Ascending aorta (tissue), 2 donors: ENCODE measurements at regions not wholly inside any gene's neighbourhood (a gene's known extent, or its start where the extent isn't known, plus 50 kb on each side); places are given as distances from the start of the nearest gene placed in this dataset.
"Not testable (repeated sequence)": the region's sequence is repeated elsewhere in the genome, so short reads cannot be mapped to it uniquely, and the experiment has no call there.

ENCODE experiments used
- DNase-seq, 2 donors: peaks; one replicate each; pipeline ENCODE4 v3.0.0-alpha.2; 2019; ENCODE audit warnings: low spot score in 2 of 2
- H3K27ac ChIP-seq, 2 donors: fragments of 200-600 bp; sonication (generic); one replicate each; pipeline ENCODE4 v1.5.1; 2016 to 2017; ENCODE audit warnings: mild to moderate bottlenecking in 1 of 2
- H3K27me3 ChIP-seq: fragments of 200-600 bp; sonication (generic); one replicate; pipeline ENCODE4 v1.5.1; 2017
- H3K36me3 ChIP-seq, 2 donors: fragments of 200-600 bp; sonication (generic); one replicate each; pipeline ENCODE4 v1.5.1; 2016
- H3K4me1 ChIP-seq, 2 donors: fragments of 200-600 bp; sonication (generic); one replicate each; pipeline ENCODE4 v1.5.1; 2016 to 2017; ENCODE audit warnings: mild to moderate bottlenecking in 1 of 2
- H3K4me3 ChIP-seq, 2 donors: fragments of 200-600 bp; sonication (generic); one replicate each; pipeline ENCODE4 v1.5.1; 2016 to 2017; ENCODE audit warnings: mild to moderate bottlenecking in 1 of 2
- H3K9me3 ChIP-seq, 2 donors: fragments of 200-600 bp; sonication (generic); one replicate each; pipeline ENCODE4 v1.5.1; 2016
- CTCF ChIP-seq, 3 experiments: fragments of 200-600 bp in 2 of 3; fragments of 450-650 bp in 1 of 3; sonication (generic) in 2 of 3; IDR thresholded peaks; one replicate each; pipeline ENCODE4 v1.5.1; 2016 to 2019; ENCODE audit warnings: antibody characterized with exemption in 3 of 3, mild to moderate bottlenecking in 1 of 3, moderate library complexity in 1 of 3
- intact Hi-C: fragments of 100-400 bp; cut with DNase I; formaldehyde crosslinking; loops from one replicate; pipeline ENCODE4 v1.15.1; 2023

- Histone ChIP-seq H3K27me3 (no peaks in the 10 kb centered on the region), H3K27ac (no peak overlapping the region), H3K36me3 (no peaks in the 10 kb centered on the region), H3K4me1 (no peaks in the 10 kb centered on the region), H3K4me3 (no peak overlapping the region), H3K9me3 (no peaks in the 10 kb centered on the region)
- intact Hi-C loops, result no loop called here
- TF ChIP-seq CTCF (IDR thresholded peaks at IDR 0.05), result no peak
- DNase-seq, result no peak
Observed at GRCh38 chr11:39345834-39346442, 2113.5 kb downstream of the LRRC4C start.

GRCh38 chr11:39341461-39341860, 2118.0 kb downstream of the LRRC4C start:
- Histone ChIP-seq H3K4me3 (no peak overlapping the region), H3K4me1 (no peaks in the 10 kb centered on the region), H3K27ac (no peak overlapping the region), H3K36me3 (no peaks in the 10 kb centered on the region), H3K9me3 (no peaks in the 10 kb centered on the region), H3K27me3 (no peaks in the 10 kb centered on the region)
- no peak for TF ChIP-seq CTCF (IDR thresholded peaks at IDR 0.05)
- no peak for DNase-seq
- intact Hi-C loops, result no loop called here

GRCh38 chr11:39333006-39333405, 2126.4 kb downstream of the LRRC4C start:
- H3K27me3 ChIP-seq, intact Hi-C loops, H3K36me3 ChIP-seq, H3K27ac ChIP-seq, H3K4me1 ChIP-seq, H3K4me3 ChIP-seq, H3K9me3 ChIP-seq, DNase-seq: not testable (repeated sequence)

- Histone ChIP-seq H3K4me1 (no peaks in the 10 kb centered on the region), H3K4me3 (no peak overlapping the region)
- intact Hi-C loops, result no loop called here
Observed at GRCh38 chr11:39327302-39327701, 2132.2 kb downstream of the LRRC4C start.

GRCh38 chr11:39311888-39312287, 2147.6 kb downstream of the LRRC4C start:
- not testable (repeated sequence) for H3K27me3 ChIP-seq

More at GRCh38 chr11:39327302-39327701, 2132.2 kb downstream of the LRRC4C start:
- H3K27ac ChIP-seq, result no peak overlapping the region
- H3K36me3 ChIP-seq, result no peaks in the 10 kb centered on the region
- no peaks in the 10 kb centered on the region for H3K9me3 ChIP-seq
- no peak for DNase-seq
- TF ChIP-seq CTCF (IDR thresholded peaks at IDR 0.05), result no peak
- no peaks in the 10 kb centered on the region for H3K27me3 ChIP-seq

GRCh38 chr11:39304586-39304985, 2154.9 kb downstream of the LRRC4C start:
- TF ChIP-seq CTCF (IDR thresholded peaks at IDR 0.05), result no peak
- no peak for DNase-seq
- Histone ChIP-seq H3K27ac (no peak overlapping the region), H3K4me1 (no peaks in the 10 kb centered on the region), H3K36me3 (no peaks in the 10 kb centered on the region), H3K27me3 (no peaks in the 10 kb centered on the region), H3K9me3 (no peaks in the 10 kb centered on the region), H3K4me3 (no peak overlapping the region)
- intact Hi-C loops, result no loop called here

More at GRCh38 chr11:39311888-39312287, 2147.6 kb downstream of the LRRC4C start:
- H3K36me3 ChIP-seq, H3K4me3 ChIP-seq, H3K27ac ChIP-seq, H3K4me1 ChIP-seq, intact Hi-C loops, H3K9me3 ChIP-seq, DNase-seq: not testable (repeated sequence)

- H3K36me3 ChIP-seq, result no peaks in the 10 kb centered on the region
- intact Hi-C loops, result no loop called here
- no peak for TF ChIP-seq CTCF (IDR thresholded peaks at IDR 0.05)
- H3K4me3 ChIP-seq, result no peak overlapping the region
- peaks cover 0 to 7% of the 10 kb centered on the region in 2 donors for H3K9me3 ChIP-seq
- no peak overlapping the region for H3K27ac ChIP-seq
- DNase-seq, result no peak
- no peaks in the 10 kb centered on the region for H3K27me3 ChIP-seq
- H3K4me1 ChIP-seq, result no peaks in the 10 kb centered on the region
Observed at GRCh38 chr11:39294648-39295047, 2164.8 kb downstream of the LRRC4C start.
